ENCODE measurements at regions not wholly inside any gene's neighbourhood (a gene's known extent, or its start where the extent isn't known, plus 50 kb on each side); places are given as distances from the start of the nearest gene placed in this dataset.

DNA sequence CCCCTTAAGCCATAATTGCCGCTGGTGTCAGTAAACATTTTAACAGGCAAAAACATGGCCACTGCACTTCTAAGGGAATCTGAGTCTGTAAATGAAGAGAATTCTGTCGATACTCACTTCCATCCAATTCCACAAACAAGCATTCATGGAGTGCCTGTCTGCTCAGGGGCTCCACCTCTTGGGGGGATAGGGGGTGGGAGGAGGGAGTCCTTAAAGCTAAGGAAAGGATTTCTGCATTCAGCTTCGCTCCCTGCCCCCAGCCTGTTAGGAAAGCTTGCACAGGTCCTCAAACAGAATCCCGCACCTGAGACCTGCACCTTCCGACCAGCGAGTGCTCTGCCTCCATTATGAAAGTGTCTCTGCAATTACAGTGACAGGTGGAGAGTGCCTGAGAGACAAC lies 130.2 kb upstream of the KIT start (continued):
- TF ChIP-seq, protein P1, sequence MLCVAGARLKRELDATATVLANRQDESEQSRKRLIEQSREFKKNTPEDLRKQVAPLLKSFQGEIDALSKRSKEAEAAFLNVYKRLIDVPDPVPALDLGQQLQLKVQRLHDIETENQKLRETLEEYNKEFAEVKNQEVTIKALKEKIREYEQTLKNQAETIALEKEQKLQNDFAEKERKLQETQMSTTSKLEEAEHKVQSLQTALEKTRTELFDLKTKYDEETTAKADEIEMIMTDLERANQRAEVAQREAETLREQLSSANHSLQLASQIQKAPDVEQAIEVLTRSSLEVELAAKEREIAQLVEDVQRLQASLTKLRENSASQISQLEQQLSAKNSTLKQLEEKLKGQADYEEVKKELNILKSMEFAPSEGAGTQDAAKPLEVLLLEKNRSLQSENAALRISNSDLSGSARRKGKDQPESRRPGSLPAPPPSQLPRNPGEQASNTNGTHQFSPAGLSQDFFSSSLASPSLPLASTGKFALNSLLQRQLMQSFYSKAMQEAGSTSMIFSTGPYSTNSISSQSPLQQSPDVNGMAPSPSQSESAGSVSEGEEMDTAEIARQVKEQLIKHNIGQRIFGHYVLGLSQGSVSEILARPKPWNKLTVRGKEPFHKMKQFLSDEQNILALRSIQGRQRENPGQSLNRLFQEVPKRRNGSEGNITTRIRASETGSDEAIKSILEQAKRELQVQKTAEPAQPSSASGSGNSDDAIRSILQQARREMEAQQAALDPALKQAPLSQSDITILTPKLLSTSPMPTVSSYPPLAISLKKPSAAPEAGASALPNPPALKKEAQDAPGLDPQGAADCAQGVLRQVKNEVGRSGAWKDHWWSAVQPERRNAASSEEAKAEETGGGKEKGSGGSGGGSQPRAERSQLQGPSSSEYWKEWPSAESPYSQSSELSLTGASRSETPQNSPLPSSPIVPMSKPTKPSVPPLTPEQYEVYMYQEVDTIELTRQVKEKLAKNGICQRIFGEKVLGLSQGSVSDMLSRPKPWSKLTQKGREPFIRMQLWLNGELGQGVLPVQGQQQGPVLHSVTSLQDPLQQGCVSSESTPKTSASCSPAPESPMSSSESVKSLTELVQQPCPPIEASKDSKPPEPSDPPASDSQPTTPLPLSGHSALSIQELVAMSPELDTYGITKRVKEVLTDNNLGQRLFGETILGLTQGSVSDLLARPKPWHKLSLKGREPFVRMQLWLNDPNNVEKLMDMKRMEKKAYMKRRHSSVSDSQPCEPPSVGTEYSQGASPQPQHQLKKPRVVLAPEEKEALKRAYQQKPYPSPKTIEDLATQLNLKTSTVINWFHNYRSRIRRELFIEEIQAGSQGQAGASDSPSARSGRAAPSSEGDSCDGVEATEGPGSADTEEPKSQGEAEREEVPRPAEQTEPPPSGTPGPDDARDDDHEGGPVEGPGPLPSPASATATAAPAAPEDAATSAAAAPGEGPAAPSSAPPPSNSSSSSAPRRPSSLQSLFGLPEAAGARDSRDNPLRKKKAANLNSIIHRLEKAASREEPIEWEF (CRISPR knock-in tag; IDR thresholded peaks at IDR 0.05): no peak
- TF ChIP-seq, protein P2, sequence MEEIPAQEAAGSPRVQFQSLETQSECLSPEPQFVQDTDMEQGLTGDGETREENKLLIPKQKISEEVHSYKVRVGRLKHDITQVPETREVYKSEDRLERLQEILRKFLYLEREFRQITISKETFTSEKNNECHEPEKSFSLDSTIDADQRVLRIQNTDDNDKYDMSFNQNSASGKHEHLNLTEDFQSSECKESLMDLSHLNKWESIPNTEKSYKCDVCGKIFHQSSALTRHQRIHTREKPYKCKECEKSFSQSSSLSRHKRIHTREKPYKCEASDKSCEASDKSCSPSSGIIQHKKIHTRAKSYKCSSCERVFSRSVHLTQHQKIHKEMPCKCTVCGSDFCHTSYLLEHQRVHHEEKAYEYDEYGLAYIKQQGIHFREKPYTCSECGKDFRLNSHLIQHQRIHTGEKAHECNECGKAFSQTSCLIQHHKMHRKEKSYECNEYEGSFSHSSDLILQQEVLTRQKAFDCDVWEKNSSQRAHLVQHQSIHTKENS (CRISPR knock-in tag; IDR thresholded peaks at IDR 0.05): no peak
- TF ChIP-seq STAT5A (IDR thresholded peaks at IDR 0.05; ENCODE audit: borderline replicate concordance, low read length) (no peak), CREM (IDR thresholded peaks at IDR 0.05; ENCODE audit: low read depth) (no peak), ZFX (CRISPR knock-in tag; IDR thresholded peaks at IDR 0.05) (no peak), SREBF2 (CRISPR knock-in tag; IDR thresholded peaks at IDR 0.05) (no peak), NFRKB (IDR thresholded peaks at IDR 0.05; ENCODE audit: low read depth) (no peak), PHF21A (IDR thresholded peaks at IDR 0.05; ENCODE audit: borderline replicate concordance, low read depth) (no peak)
- TF ChIP-seq, protein P3, sequence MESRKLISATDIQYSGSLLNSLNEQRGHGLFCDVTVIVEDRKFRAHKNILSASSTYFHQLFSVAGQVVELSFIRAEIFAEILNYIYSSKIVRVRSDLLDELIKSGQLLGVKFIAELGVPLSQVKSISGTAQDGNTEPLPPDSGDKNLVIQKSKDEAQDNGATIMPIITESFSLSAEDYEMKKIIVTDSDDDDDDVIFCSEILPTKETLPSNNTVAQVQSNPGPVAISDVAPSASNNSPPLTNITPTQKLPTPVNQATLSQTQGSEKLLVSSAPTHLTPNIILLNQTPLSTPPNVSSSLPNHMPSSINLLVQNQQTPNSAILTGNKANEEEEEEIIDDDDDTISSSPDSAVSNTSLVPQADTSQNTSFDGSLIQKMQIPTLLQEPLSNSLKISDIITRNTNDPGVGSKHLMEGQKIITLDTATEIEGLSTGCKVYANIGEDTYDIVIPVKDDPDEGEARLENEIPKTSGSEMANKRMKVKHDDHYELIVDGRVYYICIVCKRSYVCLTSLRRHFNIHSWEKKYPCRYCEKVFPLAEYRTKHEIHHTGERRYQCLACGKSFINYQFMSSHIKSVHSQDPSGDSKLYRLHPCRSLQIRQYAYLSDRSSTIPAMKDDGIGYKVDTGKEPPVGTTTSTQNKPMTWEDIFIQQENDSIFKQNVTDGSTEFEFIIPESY (CRISPR knock-in tag; IDR thresholded peaks at IDR 0.05): no peak
- TF ChIP-seq, protein P4, sequence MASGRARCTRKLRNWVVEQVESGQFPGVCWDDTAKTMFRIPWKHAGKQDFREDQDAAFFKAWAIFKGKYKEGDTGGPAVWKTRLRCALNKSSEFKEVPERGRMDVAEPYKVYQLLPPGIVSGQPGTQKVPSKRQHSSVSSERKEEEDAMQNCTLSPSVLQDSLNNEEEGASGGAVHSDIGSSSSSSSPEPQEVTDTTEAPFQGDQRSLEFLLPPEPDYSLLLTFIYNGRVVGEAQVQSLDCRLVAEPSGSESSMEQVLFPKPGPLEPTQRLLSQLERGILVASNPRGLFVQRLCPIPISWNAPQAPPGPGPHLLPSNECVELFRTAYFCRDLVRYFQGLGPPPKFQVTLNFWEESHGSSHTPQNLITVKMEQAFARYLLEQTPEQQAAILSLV (tag; IDR thresholded peaks at IDR 0.05): no peak
